ENCODE measurements at regions not wholly inside any gene's neighbourhood (a gene's known extent, or its start where the extent isn't known, plus 50 kb on each side); places are given as distances from the start of the nearest gene placed in this dataset.
"Not testable (repeated sequence)": the region's sequence is repeated elsewhere in the genome, so short reads cannot be mapped to it uniquely, and the experiment has no call there.

DNA sequence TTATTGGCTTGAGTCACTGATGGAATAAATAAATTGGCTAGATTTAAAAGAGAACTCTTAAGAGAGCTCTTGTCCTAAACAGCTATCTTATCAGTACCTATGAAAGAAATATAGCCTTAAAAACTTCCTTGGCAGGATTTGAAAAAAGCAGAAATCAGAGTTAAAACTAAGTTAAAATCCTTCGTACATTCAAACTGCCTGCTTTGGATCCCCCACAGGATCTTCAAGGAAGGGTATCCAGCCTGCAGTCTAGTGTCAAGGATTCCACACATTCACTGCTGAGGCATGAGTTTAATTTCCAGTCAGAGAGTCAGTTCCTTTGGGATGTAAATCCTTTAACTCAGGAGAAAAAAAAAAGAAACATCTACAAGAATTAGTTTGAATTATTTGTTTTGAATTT, 242.9 kb upstream of the UBASH3B start:
- no peaks in the 10 kb centered on the region for H3K9me3 ChIP-seq (ENCODE audit: low read depth)
- H3K4me1 ChIP-seq (ENCODE audit: low read depth) = no peaks in the 10 kb centered on the region
- DNase-seq (ENCODE audit: low read depth in 1 of 2, low spot score in 1 of 2) = no peak
- no peak overlapping the region for H3K27ac ChIP-seq
- no peak overlapping the region for H3K4me3 ChIP-seq
- no peaks in the 10 kb centered on the region for H3K36me3 ChIP-seq
- no peaks in the 10 kb centered on the region for H3K27me3 ChIP-seq
- TF ChIP-seq, protein P1, sequence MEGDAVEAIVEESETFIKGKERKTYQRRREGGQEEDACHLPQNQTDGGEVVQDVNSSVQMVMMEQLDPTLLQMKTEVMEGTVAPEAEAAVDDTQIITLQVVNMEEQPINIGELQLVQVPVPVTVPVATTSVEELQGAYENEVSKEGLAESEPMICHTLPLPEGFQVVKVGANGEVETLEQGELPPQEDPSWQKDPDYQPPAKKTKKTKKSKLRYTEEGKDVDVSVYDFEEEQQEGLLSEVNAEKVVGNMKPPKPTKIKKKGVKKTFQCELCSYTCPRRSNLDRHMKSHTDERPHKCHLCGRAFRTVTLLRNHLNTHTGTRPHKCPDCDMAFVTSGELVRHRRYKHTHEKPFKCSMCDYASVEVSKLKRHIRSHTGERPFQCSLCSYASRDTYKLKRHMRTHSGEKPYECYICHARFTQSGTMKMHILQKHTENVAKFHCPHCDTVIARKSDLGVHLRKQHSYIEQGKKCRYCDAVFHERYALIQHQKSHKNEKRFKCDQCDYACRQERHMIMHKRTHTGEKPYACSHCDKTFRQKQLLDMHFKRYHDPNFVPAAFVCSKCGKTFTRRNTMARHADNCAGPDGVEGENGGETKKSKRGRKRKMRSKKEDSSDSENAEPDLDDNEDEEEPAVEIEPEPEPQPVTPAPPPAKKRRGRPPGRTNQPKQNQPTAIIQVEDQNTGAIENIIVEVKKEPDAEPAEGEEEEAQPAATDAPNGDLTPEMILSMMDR (IDR thresholded peaks at IDR 0.05; ENCODE audit: low read depth, low read length) = no peak

DNA sequence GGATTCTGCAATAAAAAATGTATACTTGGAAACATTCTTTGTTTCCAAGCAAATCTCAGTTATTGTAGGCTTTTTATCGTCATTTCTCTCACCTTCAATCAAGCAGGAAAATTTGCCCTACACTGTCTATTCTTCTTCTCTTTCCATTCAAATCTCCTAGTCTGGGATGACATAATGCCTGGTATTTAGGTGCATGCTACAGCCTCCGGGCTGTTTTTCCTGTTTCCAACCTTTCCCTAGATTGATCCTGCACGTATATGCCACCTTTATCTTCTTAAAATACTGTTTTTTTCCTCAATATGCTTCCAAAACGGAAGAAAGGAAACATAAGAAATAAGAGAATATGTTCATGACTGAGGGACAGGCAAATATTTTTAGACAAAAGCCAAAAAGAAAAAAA, 249.1 kb upstream of the UBASH3B start:
- H3K4me3 ChIP-seq = no peak overlapping the region
- no peaks in the 10 kb centered on the region for H3K4me1 ChIP-seq (ENCODE audit: low read depth)
- TF ChIP-seq, protein P1 (IDR thresholded peaks at IDR 0.05; ENCODE audit: low read depth, low read length) = no peak
- H3K27me3 ChIP-seq = no peaks in the 10 kb centered on the region
- H3K36me3 ChIP-seq = no peaks in the 10 kb centered on the region
- no peak overlapping the region for H3K27ac ChIP-seq
- no peak for DNase-seq (ENCODE audit: low read depth in 1 of 2, low spot score in 1 of 2)
- no peaks in the 10 kb centered on the region for H3K9me3 ChIP-seq (ENCODE audit: low read depth)

DNA sequence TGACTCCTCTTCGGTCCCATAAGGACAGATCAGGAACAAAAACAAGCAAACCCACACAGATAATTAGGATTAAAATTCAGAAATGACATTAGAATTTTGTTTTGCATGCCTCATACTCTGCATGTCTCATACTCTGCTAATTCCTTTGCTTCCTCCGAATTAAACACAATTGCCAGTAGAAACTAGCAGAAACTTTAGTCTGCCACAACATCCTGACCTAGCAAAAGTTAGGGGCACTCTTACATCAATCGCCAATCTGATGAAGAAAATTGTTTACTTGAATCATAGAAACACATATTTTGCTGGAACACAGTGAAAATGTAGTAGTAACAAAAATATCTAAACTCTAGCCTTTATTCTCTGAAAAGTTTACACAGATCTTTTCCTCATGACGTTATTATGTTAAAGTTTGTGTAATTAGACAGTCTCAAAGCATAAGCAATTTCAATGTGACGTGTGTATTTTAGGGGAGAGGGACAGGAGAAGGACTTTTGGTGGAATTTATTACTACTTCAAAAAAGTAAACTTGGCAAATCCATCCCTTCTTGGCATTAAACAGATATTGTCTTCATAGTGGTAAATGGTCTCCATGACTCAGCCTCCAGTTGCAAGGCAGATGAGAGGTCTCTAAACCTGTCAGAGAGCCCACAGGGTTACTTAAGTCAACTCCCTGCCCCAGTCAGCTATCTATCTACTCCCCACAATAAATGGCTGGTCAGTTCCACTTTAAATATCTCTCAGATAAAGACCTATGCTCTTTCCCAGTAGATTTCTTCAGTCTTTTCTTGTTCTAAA, 249.8 kb upstream of the UBASH3B start:
- H3K4me3 ChIP-seq = no peak overlapping the region
- TF ChIP-seq, protein P1 (IDR thresholded peaks at IDR 0.05; ENCODE audit: low read depth, low read length) = no peak
- H3K27me3 ChIP-seq = no peaks in the 10 kb centered on the region
- H3K36me3 ChIP-seq = no peaks in the 10 kb centered on the region
- H3K27ac ChIP-seq = no peak overlapping the region
- no peaks in the 10 kb centered on the region for H3K4me1 ChIP-seq (ENCODE audit: low read depth)
- DNase-seq (ENCODE audit: low read depth in 1 of 2, low spot score in 1 of 2) = peak in 1 of 2 donors; percentile 38
- no peaks in the 10 kb centered on the region for H3K9me3 ChIP-seq (ENCODE audit: low read depth)

- no peaks in the 10 kb centered on the region for H3K9me3 ChIP-seq (ENCODE audit: low read depth)
- H3K27ac ChIP-seq = no peak overlapping the region
- no peak for DNase-seq (ENCODE audit: low read depth in 1 of 2, low spot score in 1 of 2)
- no peaks in the 10 kb centered on the region for H3K4me1 ChIP-seq (ENCODE audit: low read depth)
- no peaks in the 10 kb centered on the region for H3K36me3 ChIP-seq
- H3K27me3 ChIP-seq = no peaks in the 10 kb centered on the region
- no peak overlapping the region for H3K4me3 ChIP-seq
- TF ChIP-seq, protein P1 (IDR thresholded peaks at IDR 0.05; ENCODE audit: low read depth, low read length) = no peak
Measured at GRCh38 chr11:122404571-122404970, 251.0 kb upstream of the UBASH3B start.

GRCh38 chr11:122401581-122401980, 253.9 kb upstream of the UBASH3B start:
- not testable (repeated sequence) for H3K4me1 ChIP-seq (ENCODE audit: low read depth); H3K27ac ChIP-seq; DNase-seq (ENCODE audit: low read depth in 1 of 2, low spot score in 1 of 2); H3K36me3 ChIP-seq; H3K9me3 ChIP-seq (ENCODE audit: low read depth); H3K27me3 ChIP-seq; H3K4me3 ChIP-seq

GRCh38 chr11:122399375-122399774, 256.1 kb upstream of the UBASH3B start:
- Histone ChIP-seq H3K27me3 (no peaks in the 10 kb centered on the region), H3K4me1 (ENCODE audit: low read depth) (peaks cover 16% of the 10 kb centered on the region), H3K27ac (no peak overlapping the region), H3K9me3 (ENCODE audit: low read depth) (no peaks in the 10 kb centered on the region), H3K36me3 (no peaks in the 10 kb centered on the region), H3K4me3 (no peak overlapping the region)
- TF ChIP-seq, protein P1 (IDR thresholded peaks at IDR 0.05; ENCODE audit: low read depth, low read length) = no peak
- DNase-seq (ENCODE audit: low read depth in 1 of 2, low spot score in 1 of 2) = no peak

Data from cardiac muscle cell (in vitro differentiated cells and primary cell).